ENCODE measurements at regions not wholly inside any gene's neighbourhood (a gene's known extent, or its start where the extent isn't known, plus 50 kb on each side); places are given as distances from the start of the nearest gene placed in this dataset.

- DNase-seq = no peak
These were observed 62.5 kb upstream of the SIM2 start for GRCh38 chr21:36636439-36636838.

- DNase-seq = no peak
These were observed 59.1 kb upstream of the SIM2 start for GRCh38 chr21:36639769-36640168.

- no peak for DNase-seq
These were observed 58.7 kb upstream of the SIM2 start for GRCh38 chr21:36640174-36640720.

- DNase-seq = no peak
These were observed 58.1 kb upstream of the SIM2 start for GRCh38 chr21:36640721-36641244.

- no peak for DNase-seq
These were observed 57.6 kb upstream of the SIM2 start for GRCh38 chr21:36641346-36641745.

- DNase-seq = no peak
These were observed 57.0 kb upstream of the SIM2 start for GRCh38 chr21:36641886-36642285.

- DNase-seq = no peak
These were observed 56.1 kb upstream of the SIM2 start for GRCh38 chr21:36642777-36643176.

- no peak for DNase-seq
These were observed 55.3 kb upstream of the SIM2 start for GRCh38 chr21:36643374-36644250.

- DNase-seq = no peak
These were observed 52.9 kb upstream of the SIM2 start for GRCh38 chr21:36646011-36646410.

GRCh38 chr21:36646645-36647044 is 52.3 kb upstream of the SIM2 start:
- DNase-seq = no peak

GRCh38 chr21:36647279-36648093 is 51.4 kb upstream of the SIM2 start:
- no peak for DNase-seq

Measured in Kasumi-1 (cell line).